ENCODE measurements at regions not wholly inside any gene's neighbourhood (a gene's known extent, or its start where the extent isn't known, plus 50 kb on each side); places are given as distances from the start of the nearest gene placed in this dataset.

GRCh38 chr13:90680826-90681225, 666.7 kb upstream of the MIR17HG start:
- no peak overlapping the region for H3K27ac ChIP-seq (ENCODE audit: insufficient read depth, low read length, poor library complexity, severe bottlenecking)
- no peaks in the 10 kb centered on the region for H3K9me3 ChIP-seq (ENCODE audit: control insufficient read depth, low read length)
- no peaks in the 10 kb centered on the region for H3K27me3 ChIP-seq (replicated peaks; ENCODE audit: control insufficient read depth, insufficient read depth, low read length, poor library complexity, severe bottlenecking)
- H3K4me1 ChIP-seq (ENCODE audit: control insufficient read depth, insufficient read depth, low read length, poor library complexity, severe bottlenecking) = no peaks in the 10 kb centered on the region
- no peaks in the 10 kb centered on the region for H3K36me3 ChIP-seq (ENCODE audit: control insufficient read depth, insufficient read depth, low read length)
- H3K4me3 ChIP-seq (ENCODE audit: insufficient read depth, low read depth, low read length, poor library complexity, severe bottlenecking) = no peak overlapping the region
- no peak for DNase-seq

DNA sequence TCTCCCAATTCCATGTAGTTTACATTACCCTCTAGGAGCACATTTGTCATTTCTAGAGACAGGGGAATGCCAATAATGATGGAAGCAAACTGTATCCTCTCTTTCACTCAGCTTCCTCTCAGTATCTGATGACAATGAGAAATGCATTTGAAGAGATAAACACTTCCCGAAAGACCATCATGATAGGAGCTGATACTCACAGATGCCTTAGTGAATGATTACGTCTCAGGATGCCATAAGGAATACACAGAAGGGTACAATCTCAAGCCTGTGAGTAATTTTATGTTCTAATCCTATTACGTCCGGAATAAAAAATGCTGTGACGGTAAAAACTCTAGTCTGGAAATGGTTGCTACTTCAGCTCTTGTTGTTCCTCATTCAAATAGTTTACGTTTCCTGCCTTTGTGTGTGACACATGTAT, 663.8 kb upstream of the MIR17HG start:
- no peaks in the 10 kb centered on the region for H3K27me3 ChIP-seq (replicated peaks; ENCODE audit: control insufficient read depth, insufficient read depth, low read length, poor library complexity, severe bottlenecking)
- DNase-seq = no peak

GRCh38 chr13:90686442-90686841, 661.0 kb upstream of the MIR17HG start:
- H3K9me3 ChIP-seq (ENCODE audit: control insufficient read depth, low read length) = no peaks in the 10 kb centered on the region
- H3K4me3 ChIP-seq (ENCODE audit: insufficient read depth, low read depth, low read length, poor library complexity, severe bottlenecking) = no peak overlapping the region
- no peak overlapping the region for H3K27ac ChIP-seq (ENCODE audit: insufficient read depth, low read length, poor library complexity, severe bottlenecking)
- no peaks in the 10 kb centered on the region for H3K36me3 ChIP-seq (ENCODE audit: control insufficient read depth, insufficient read depth, low read length)
- DNase-seq = no peak
- H3K27me3 ChIP-seq (replicated peaks; ENCODE audit: control insufficient read depth, insufficient read depth, low read length, poor library complexity, severe bottlenecking) = no peaks in the 10 kb centered on the region
- H3K4me1 ChIP-seq (ENCODE audit: control insufficient read depth, insufficient read depth, low read length, poor library complexity, severe bottlenecking) = no peaks in the 10 kb centered on the region

More for the DNA sequence above, 663.8 kb upstream of the MIR17HG start:
- Histone ChIP-seq H3K4me3 (ENCODE audit: insufficient read depth, low read depth, low read length, poor library complexity, severe bottlenecking) (no peak overlapping the region), H3K27ac (ENCODE audit: insufficient read depth, low read length, poor library complexity, severe bottlenecking) (no peak overlapping the region), H3K4me1 (ENCODE audit: control insufficient read depth, insufficient read depth, low read length, poor library complexity, severe bottlenecking) (no peaks in the 10 kb centered on the region), H3K9me3 (ENCODE audit: control insufficient read depth, low read length) (no peaks in the 10 kb centered on the region), H3K36me3 (ENCODE audit: control insufficient read depth, insufficient read depth, low read length) (no peaks in the 10 kb centered on the region)

DNA sequence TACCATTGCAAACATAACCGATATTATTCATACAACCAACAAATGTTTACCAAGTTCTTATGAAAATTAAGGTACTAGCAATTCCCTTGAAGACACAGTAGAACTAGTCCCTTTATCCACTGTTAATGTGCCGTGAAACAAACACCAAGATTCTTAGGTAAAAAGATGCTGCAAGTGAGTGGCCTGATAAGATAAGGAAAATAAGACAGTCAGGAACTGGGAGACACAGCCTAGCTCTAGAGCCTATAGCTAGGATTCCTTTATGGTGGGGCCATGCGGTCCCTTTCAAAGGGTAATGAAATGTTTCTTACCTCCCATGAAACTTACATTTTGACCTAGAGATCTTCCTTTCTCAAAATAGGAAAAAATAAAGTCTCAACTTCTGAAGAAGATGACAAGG, 658.4 kb upstream of the MIR17HG start:
- DNase-seq = no peak
- H3K4me1 ChIP-seq (ENCODE audit: control insufficient read depth, insufficient read depth, low read length, poor library complexity, severe bottlenecking) = no peaks in the 10 kb centered on the region
- H3K27ac ChIP-seq (ENCODE audit: insufficient read depth, low read length, poor library complexity, severe bottlenecking) = no peak overlapping the region
- no peaks in the 10 kb centered on the region for H3K27me3 ChIP-seq (replicated peaks; ENCODE audit: control insufficient read depth, insufficient read depth, low read length, poor library complexity, severe bottlenecking)
- no peaks in the 10 kb centered on the region for H3K9me3 ChIP-seq (ENCODE audit: control insufficient read depth, low read length)
- no peaks in the 10 kb centered on the region for H3K36me3 ChIP-seq (ENCODE audit: control insufficient read depth, insufficient read depth, low read length)
- no peak overlapping the region for H3K4me3 ChIP-seq (ENCODE audit: insufficient read depth, low read depth, low read length, poor library complexity, severe bottlenecking)

- Histone ChIP-seq H3K36me3 (ENCODE audit: control insufficient read depth, insufficient read depth, low read length) (no peaks in the 10 kb centered on the region), H3K27ac (ENCODE audit: insufficient read depth, low read length, poor library complexity, severe bottlenecking) (no peak overlapping the region), H3K4me3 (ENCODE audit: insufficient read depth, low read depth, low read length, poor library complexity, severe bottlenecking) (no peak overlapping the region), H3K9me3 (ENCODE audit: control insufficient read depth, low read length) (no peaks in the 10 kb centered on the region), H3K4me1 (ENCODE audit: control insufficient read depth, insufficient read depth, low read length, poor library complexity, severe bottlenecking) (no peaks in the 10 kb centered on the region), H3K27me3 (replicated peaks; ENCODE audit: control insufficient read depth, insufficient read depth, low read length, poor library complexity, severe bottlenecking) (no peaks in the 10 kb centered on the region)
- DNase-seq = no peak
Measured at GRCh38 chr13:90690458-90691080, 656.9 kb upstream of the MIR17HG start.

DNA sequence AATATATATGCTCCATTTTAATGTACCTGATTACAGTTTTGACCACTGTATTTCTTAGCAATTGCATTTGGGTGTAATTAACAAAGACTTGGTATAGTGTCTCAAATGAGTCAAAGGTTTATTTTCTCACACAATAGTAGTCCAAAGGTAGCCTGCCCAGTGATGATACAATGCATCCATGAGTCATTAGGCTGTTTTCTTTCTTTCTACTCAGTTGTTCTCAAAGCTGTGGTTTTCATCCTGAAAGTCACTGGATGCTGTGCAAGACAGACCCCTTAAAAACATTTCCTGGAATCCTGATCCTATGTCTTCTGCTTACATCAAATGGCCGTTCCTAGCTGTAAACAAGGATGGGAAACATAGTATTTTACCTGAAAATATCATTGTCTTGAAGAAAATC, 651.2 kb upstream of the MIR17HG start:
- Histone ChIP-seq H3K4me3 (ENCODE audit: insufficient read depth, low read depth, low read length, poor library complexity, severe bottlenecking) (no peak overlapping the region), H3K36me3 (ENCODE audit: control insufficient read depth, insufficient read depth, low read length) (no peaks in the 10 kb centered on the region), H3K4me1 (ENCODE audit: control insufficient read depth, insufficient read depth, low read length, poor library complexity, severe bottlenecking) (no peaks in the 10 kb centered on the region), H3K27me3 (replicated peaks; ENCODE audit: control insufficient read depth, insufficient read depth, low read length, poor library complexity, severe bottlenecking) (no peaks in the 10 kb centered on the region), H3K27ac (ENCODE audit: insufficient read depth, low read length, poor library complexity, severe bottlenecking) (no peak overlapping the region), H3K9me3 (ENCODE audit: control insufficient read depth, low read length) (no peaks in the 10 kb centered on the region)
- no peak for DNase-seq

DNA sequence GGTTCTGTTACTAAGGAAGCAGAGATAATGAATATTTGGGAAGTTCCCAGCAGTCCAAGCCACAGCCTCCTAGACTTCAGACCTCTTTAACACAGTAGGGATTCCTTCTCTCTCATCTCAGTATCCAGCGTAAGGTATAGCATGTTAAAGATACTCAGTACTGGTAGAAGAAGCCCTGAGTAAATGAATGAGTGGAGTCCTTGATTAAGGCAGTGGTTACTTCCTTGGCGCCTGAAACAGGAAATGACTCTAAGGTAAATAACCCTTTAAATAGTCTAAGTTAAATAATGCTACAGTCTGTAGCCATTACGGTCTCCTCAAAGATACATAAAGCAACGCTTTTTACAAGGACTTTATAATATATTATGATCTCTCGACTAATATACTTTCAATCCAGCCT, 650.8 kb upstream of the MIR17HG start:
- Histone ChIP-seq H3K4me1 (ENCODE audit: control insufficient read depth, insufficient read depth, low read length, poor library complexity, severe bottlenecking) (no peaks in the 10 kb centered on the region), H3K27ac (ENCODE audit: insufficient read depth, low read length, poor library complexity, severe bottlenecking) (no peak overlapping the region), H3K9me3 (ENCODE audit: control insufficient read depth, low read length) (no peaks in the 10 kb centered on the region), H3K27me3 (replicated peaks; ENCODE audit: control insufficient read depth, insufficient read depth, low read length, poor library complexity, severe bottlenecking) (no peaks in the 10 kb centered on the region), H3K4me3 (ENCODE audit: insufficient read depth, low read depth, low read length, poor library complexity, severe bottlenecking) (no peak overlapping the region), H3K36me3 (ENCODE audit: control insufficient read depth, insufficient read depth, low read length) (no peaks in the 10 kb centered on the region)
- DNase-seq = no peak

DNA sequence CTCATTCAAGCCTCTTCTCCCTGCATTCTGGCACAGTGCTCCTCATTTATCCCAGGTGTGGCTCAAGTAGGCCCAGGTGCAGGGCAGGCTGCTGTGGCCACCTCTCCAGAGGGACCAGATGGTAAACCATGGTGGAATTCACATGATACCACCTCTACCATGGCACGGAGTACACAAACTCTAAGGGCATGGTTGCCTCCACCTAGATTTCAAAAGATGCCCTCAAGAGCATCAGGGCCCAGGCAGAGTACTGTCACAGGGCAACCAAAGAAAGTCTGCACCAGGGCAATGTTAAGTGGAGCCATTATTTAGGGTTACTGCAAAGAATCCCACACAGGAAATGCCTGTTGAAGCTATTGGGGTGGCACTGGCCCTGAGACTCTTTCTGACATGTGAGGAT, 647.1 kb upstream of the MIR17HG start:
- Histone ChIP-seq H3K27ac (ENCODE audit: insufficient read depth, low read length, poor library complexity, severe bottlenecking) (no peak overlapping the region), H3K4me1 (ENCODE audit: control insufficient read depth, insufficient read depth, low read length, poor library complexity, severe bottlenecking) (no peaks in the 10 kb centered on the region), H3K36me3 (ENCODE audit: control insufficient read depth, insufficient read depth, low read length) (no peaks in the 10 kb centered on the region), H3K4me3 (ENCODE audit: insufficient read depth, low read depth, low read length, poor library complexity, severe bottlenecking) (no peak overlapping the region), H3K27me3 (replicated peaks; ENCODE audit: control insufficient read depth, insufficient read depth, low read length, poor library complexity, severe bottlenecking) (no peaks in the 10 kb centered on the region), H3K9me3 (ENCODE audit: control insufficient read depth, low read length) (no peaks in the 10 kb centered on the region)
- no peak for DNase-seq

DNA sequence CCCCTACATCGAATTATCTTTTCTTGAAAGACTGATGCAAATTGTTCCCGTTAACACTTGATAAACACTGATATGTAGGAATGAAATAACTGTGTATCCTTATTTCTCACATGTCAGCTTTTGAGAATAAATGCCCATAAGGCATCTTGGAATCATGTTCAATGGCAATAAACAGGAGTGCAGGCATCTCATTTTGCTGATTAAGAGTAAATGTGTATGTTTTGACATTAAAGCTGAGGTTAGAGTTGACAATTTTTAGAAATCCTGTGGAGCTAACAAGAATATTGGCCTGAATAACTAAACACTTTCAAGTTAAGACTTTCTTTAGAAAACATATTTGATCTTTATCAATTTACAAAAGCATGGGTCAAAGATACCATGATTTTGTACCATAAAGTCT, 646.2 kb upstream of the MIR17HG start:
- Histone ChIP-seq H3K27ac (ENCODE audit: insufficient read depth, low read length, poor library complexity, severe bottlenecking) (no peak overlapping the region), H3K36me3 (ENCODE audit: control insufficient read depth, insufficient read depth, low read length) (no peaks in the 10 kb centered on the region), H3K27me3 (replicated peaks; ENCODE audit: control insufficient read depth, insufficient read depth, low read length, poor library complexity, severe bottlenecking) (no peaks in the 10 kb centered on the region), H3K4me3 (ENCODE audit: insufficient read depth, low read depth, low read length, poor library complexity, severe bottlenecking) (no peak overlapping the region), H3K4me1 (ENCODE audit: control insufficient read depth, insufficient read depth, low read length, poor library complexity, severe bottlenecking) (no peaks in the 10 kb centered on the region), H3K9me3 (ENCODE audit: control insufficient read depth, low read length) (no peaks in the 10 kb centered on the region)
- DNase-seq = no peak

DNA sequence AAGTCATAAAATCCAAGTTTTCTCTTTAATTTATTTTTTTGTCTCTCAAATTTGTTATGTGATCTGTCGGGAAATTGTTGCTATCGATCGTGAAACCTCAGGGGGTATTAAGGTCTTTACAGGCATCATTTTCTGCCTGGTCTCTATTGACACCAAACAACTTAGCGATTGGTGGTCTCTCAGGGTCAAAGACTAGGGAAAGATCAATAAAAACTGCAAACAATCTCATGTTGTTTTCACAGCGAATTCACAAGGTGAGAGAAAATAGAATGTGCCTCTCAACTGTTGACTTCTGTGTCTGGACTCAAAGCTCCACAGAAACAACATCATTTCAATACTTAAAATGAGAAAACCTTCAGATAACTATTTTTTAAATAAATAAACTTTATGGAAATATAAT, 645.4 kb upstream of the MIR17HG start:
- no peaks in the 10 kb centered on the region for H3K4me1 ChIP-seq (ENCODE audit: control insufficient read depth, insufficient read depth, low read length, poor library complexity, severe bottlenecking)
- H3K27ac ChIP-seq (ENCODE audit: insufficient read depth, low read length, poor library complexity, severe bottlenecking) = no peak overlapping the region
- H3K4me3 ChIP-seq (ENCODE audit: insufficient read depth, low read depth, low read length, poor library complexity, severe bottlenecking) = no peak overlapping the region
- H3K36me3 ChIP-seq (ENCODE audit: control insufficient read depth, insufficient read depth, low read length) = no peaks in the 10 kb centered on the region
- H3K9me3 ChIP-seq (ENCODE audit: control insufficient read depth, low read length) = no peaks in the 10 kb centered on the region
- no peaks in the 10 kb centered on the region for H3K27me3 ChIP-seq (replicated peaks; ENCODE audit: control insufficient read depth, insufficient read depth, low read length, poor library complexity, severe bottlenecking)
- no peak for DNase-seq

All from effector memory CD4-positive, alpha-beta T cell (primary cell).